Neural progenitor cell (in vitro differentiated cells): ENCODE measurements at regions not wholly inside any gene's neighbourhood (a gene's known extent, or its start where the extent isn't known, plus 50 kb on each side); places are given as distances from the start of the nearest gene placed in this dataset.

Experiments
- DNase-seq: peaks from one replicate; pipeline ENCODE4 v3.0.0-alpha.2; 2016; ENCODE audit warnings: low spot score
- H2AFZ ChIP-seq: fragments of 200-600 bp; sonication (generic); replicated peaks from 2 replicates; pipeline ENCODE4 v1.6.1; 2016; ENCODE audit warnings: antibody characterized with exemption
- H3F3A ChIP-seq: fragments of 200-600 bp; sonication (generic); 2 replicates; pipeline ENCODE4 v1.6.1; 2016; ENCODE audit warnings: antibody characterized with exemption, low read depth
- H3K27ac ChIP-seq: fragments of 200-600 bp; sonication (generic); 2 replicates; pipeline ENCODE4 v1.5.1; 2016; ENCODE audit warnings: mild to moderate bottlenecking
- H3K27me3 ChIP-seq: fragments of 200-600 bp; sonication (generic); 2 replicates; pipeline ENCODE4 v1.6.1; 2016; ENCODE audit warnings: mild to moderate bottlenecking, moderate library complexity
- H3K36me3 ChIP-seq: fragments of 200-600 bp; sonication (generic); 2 replicates; pipeline ENCODE4 v1.5.1; 2016
- H3K4me1 ChIP-seq: fragments of 200-600 bp; sonication (generic); 2 replicates; pipeline ENCODE4 v1.6.1; 2016; ENCODE audit warnings: mixed run types
- H3K4me2 ChIP-seq: fragments of 200-600 bp; sonication (generic); 2 replicates; pipeline ENCODE4 v1.6.1; 2016
- H3K4me3 ChIP-seq: fragments of 200-600 bp; sonication (generic); 2 replicates; pipeline ENCODE4 v1.5.1; 2016
- H3K79me2 ChIP-seq: fragments of 200-600 bp; sonication (generic); 2 replicates; pipeline ENCODE4 v1.6.1; 2016; ENCODE audit warnings: low read depth
- H3K9ac ChIP-seq: fragments of 200-600 bp; sonication (generic); 2 replicates; pipeline ENCODE4 v1.6.1; 2016
- H3K9me3 ChIP-seq: fragments of 200-600 bp; sonication (generic); 2 replicates; pipeline ENCODE4 v1.5.1; 2016; ENCODE audit warnings: low read depth
- H4K20me1 ChIP-seq: fragments of 200-600 bp; sonication (generic); 2 replicates; pipeline ENCODE4 v1.6.1; 2016; ENCODE audit warnings: low read depth
- H3K27ac Mint-ChIP-seq: 3 replicates; pipeline ENCODE4 v1.8.0; 2021; ENCODE audit warnings: mixed read lengths
- H3K27me3 Mint-ChIP-seq: 2 replicates; pipeline ENCODE4 v1.8.0; 2022; ENCODE audit warnings: low read depth, mild to moderate bottlenecking, inconsistent platforms, moderate library complexity, mixed read lengths; ENCODE audit not compliant: insufficient read depth
- H3K36me3 Mint-ChIP-seq: 3 replicates; pipeline ENCODE4 v1.8.0; 2021; ENCODE audit warnings: mixed read lengths
- H3K4me1 Mint-ChIP-seq: 3 replicates; pipeline ENCODE4 v1.8.0; 2021; ENCODE audit warnings: mixed read lengths
- H3K4me3 Mint-ChIP-seq: 3 replicates; pipeline ENCODE4 v1.8.0; 2021; ENCODE audit warnings: mild to moderate bottlenecking, moderate library complexity, mixed read lengths
- H3K9me3 Mint-ChIP-seq: 3 replicates; pipeline ENCODE4 v1.8.0; 2020; ENCODE audit warnings: mixed read lengths
- CTCF ChIP-seq: fragments of 200-600 bp; sonication (generic); IDR thresholded peaks from 2 replicates; pipeline ENCODE4 v1.5.1; 2017; ENCODE audit warnings: antibody characterized with exemption, mild to moderate bottlenecking
- EZH2 ChIP-seq: fragments of 200-600 bp; sonication (generic); IDR thresholded peaks from 2 replicates; pipeline ENCODE4 v1.6.1; 2017; ENCODE audit warnings: antibody characterized with exemption, mild to moderate bottlenecking, moderate library complexity
- EZH2phosphoT487 ChIP-seq: fragments of 200-600 bp; sonication (generic); IDR thresholded peaks from 2 replicates; pipeline ENCODE4 v1.6.1; 2017; ENCODE audit warnings: antibody characterized with exemption

GRCh38 chr1:184298440-184299405 is 88.1 kb upstream of the C1orf21 start:
- Histone ChIP-seq H3K27me3 (no peaks in the 10 kb centered on the region), H3K27ac (peak overlapping the region; percentile 67), H3K9me3 (no peaks in the 10 kb centered on the region), H2AFZ (no peak overlapping the region), H3F3A (peaks cover 11% of the 10 kb centered on the region), H3K79me2 (no peaks in the 10 kb centered on the region), H3K4me2 (peak overlapping the region; percentile 62), H3K4me3 (peak overlapping the region; percentile 3), H3K9ac (no peak overlapping the region), H3K4me1 (peaks cover 24% of the 10 kb centered on the region), H3K36me3 (no peaks in the 10 kb centered on the region), H4K20me1 (no peaks in the 10 kb centered on the region)
- no peaks in the 10 kb centered on the region for H3K36me3 Mint-ChIP-seq
- H3K4me3 Mint-ChIP-seq: no peak overlapping the region
- TF ChIP-seq EZH2 (no peak), CTCF (no peak), EZH2phosphoT487 (no peak)
- peaks cover 2% of the 10 kb centered on the region for H3K9me3 Mint-ChIP-seq
- H3K4me1 Mint-ChIP-seq: peaks cover 8% of the 10 kb centered on the region
- no peaks in the 10 kb centered on the region for H3K27me3 Mint-ChIP-seq
- peak; percentile 59 for DNase-seq
- no peak overlapping the region for H3K27ac Mint-ChIP-seq

- Histone ChIP-seq H3K4me1 (peaks cover 24% of the 10 kb centered on the region), H3F3A (peaks cover 11% of the 10 kb centered on the region), H3K79me2 (no peaks in the 10 kb centered on the region), H3K27me3 (no peaks in the 10 kb centered on the region), H3K4me2 (peak overlapping the region; percentile 62), H4K20me1 (no peaks in the 10 kb centered on the region), H3K36me3 (no peaks in the 10 kb centered on the region), H3K9ac (no peak overlapping the region), H2AFZ (no peak overlapping the region), H3K27ac (peak overlapping the region; percentile 67), H3K4me3 (no peak overlapping the region), H3K9me3 (no peaks in the 10 kb centered on the region)
- H3K27me3 Mint-ChIP-seq: no peaks in the 10 kb centered on the region
- peaks cover 8% of the 10 kb centered on the region for H3K4me1 Mint-ChIP-seq
- no peak overlapping the region for H3K27ac Mint-ChIP-seq
- H3K36me3 Mint-ChIP-seq: no peaks in the 10 kb centered on the region
- no peak overlapping the region for H3K4me3 Mint-ChIP-seq
- H3K9me3 Mint-ChIP-seq: peaks cover 2% of the 10 kb centered on the region
- TF ChIP-seq EZH2phosphoT487: no peak
- no peak for TF ChIP-seq EZH2
- no peak for TF ChIP-seq CTCF
- DNase-seq: no peak
These were observed 87.4 kb upstream of the C1orf21 start for GRCh38 chr1:184299406-184299790.

GRCh38 chr1:184299796-184300195 is 87.0 kb upstream of the C1orf21 start:
- Histone ChIP-seq H4K20me1 (no peaks in the 10 kb centered on the region), H3K4me1 (peaks cover 24% of the 10 kb centered on the region), H3K4me3 (no peak overlapping the region), H3K4me2 (no peak overlapping the region), H2AFZ (no peak overlapping the region), H3K79me2 (no peaks in the 10 kb centered on the region), H3F3A (peaks cover 11% of the 10 kb centered on the region), H3K9ac (no peak overlapping the region), H3K9me3 (no peaks in the 10 kb centered on the region), H3K27me3 (no peaks in the 10 kb centered on the region), H3K27ac (no peak overlapping the region), H3K36me3 (no peaks in the 10 kb centered on the region)
- H3K27ac Mint-ChIP-seq: no peak overlapping the region
- no peak for DNase-seq
- TF ChIP-seq CTCF: no peak
- TF ChIP-seq EZH2phosphoT487: no peak
- no peak for TF ChIP-seq EZH2
- peaks cover 2% of the 10 kb centered on the region for H3K9me3 Mint-ChIP-seq
- H3K4me1 Mint-ChIP-seq: peaks cover 8% of the 10 kb centered on the region
- no peak overlapping the region for H3K4me3 Mint-ChIP-seq
- no peaks in the 10 kb centered on the region for H3K27me3 Mint-ChIP-seq
- no peaks in the 10 kb centered on the region for H3K36me3 Mint-ChIP-seq
